Activated effector memory CD4-positive, alpha-beta T cell treated with anti-CD3 and anti-CD28 coated beads, Interleukin-2, amount 50 U/mL, for 16 hours (primary cell): ENCODE measurements at regions not wholly inside any gene's neighbourhood (a gene's known extent, or its start where the extent isn't known, plus 50 kb on each side); places are given as distances from the start of the nearest gene placed in this dataset.
"Not testable (repeated sequence)": the region's sequence is repeated elsewhere in the genome, so short reads cannot be mapped to it uniquely, and the experiment has no call there.

Source experiments
- DNase-seq: peaks from one replicate; pipeline ENCODE4 v3.0.0-alpha.2; 2020

GRCh38 chrX:42090395-42090794 lies 167.0 kb upstream of the CASK start:
- no peak for DNase-seq

GRCh38 chrX:42089031-42089430 lies 165.7 kb upstream of the CASK start:
- DNase-seq = no peak

GRCh38 chrX:42087960-42088359 lies 164.6 kb upstream of the CASK start:
- DNase-seq = no peak

GRCh38 chrX:42085836-42086235 lies 162.5 kb upstream of the CASK start:
- DNase-seq = no peak

- DNase-seq = no peak
These were observed 156.6 kb upstream of the CASK start for GRCh38 chrX:42079968-42080367.

- DNase-seq = no peak
These were observed 154.3 kb upstream of the CASK start for GRCh38 chrX:42077675-42078074.

GRCh38 chrX:42075032-42075431 lies 151.7 kb upstream of the CASK start:
- DNase-seq = peak; percentile 57

GRCh38 chrX:42073448-42073847 lies 150.1 kb upstream of the CASK start:
- no peak for DNase-seq

GRCh38 chrX:42070866-42071265 lies 147.5 kb upstream of the CASK start:
- no peak for DNase-seq

GRCh38 chrX:42054256-42054655 lies 130.9 kb upstream of the CASK start:
- no peak for DNase-seq

GRCh38 chrX:42050345-42050744 lies 127.0 kb upstream of the CASK start:
- DNase-seq = no peak

- no peak for DNase-seq
These were observed 124.5 kb upstream of the CASK start for GRCh38 chrX:42047886-42048285.

- DNase-seq = no peak
These were observed 104.8 kb upstream of the CASK start for GRCh38 chrX:42028109-42028508.

- DNase-seq = no peak
These were observed 104.1 kb upstream of the CASK start for GRCh38 chrX:42027367-42028000.

GRCh38 chrX:42025861-42026260 lies 102.5 kb upstream of the CASK start:
- no peak for DNase-seq

- no peak for DNase-seq
These were observed 99.8 kb upstream of the CASK start for GRCh38 chrX:42023122-42023521.

- no peak for DNase-seq
These were observed 98.8 kb upstream of the CASK start for GRCh38 chrX:42022158-42022557.

GRCh38 chrX:42021058-42021457 lies 97.7 kb upstream of the CASK start:
- no peak for DNase-seq

GRCh38 chrX:42020225-42020624 lies 96.9 kb upstream of the CASK start:
- no peak for DNase-seq

- no peak for DNase-seq
These were observed 94.6 kb upstream of the CASK start for GRCh38 chrX:42017971-42018370.

GRCh38 chrX:42000836-42001235 lies 77.5 kb upstream of the CASK start:
- DNase-seq = no peak

- no peak for DNase-seq
These were observed 61.3 kb upstream of the CASK start for GRCh38 chrX:41984628-41985027.

- DNase-seq = no peak
These were observed 59.6 kb upstream of the CASK start for GRCh38 chrX:41982953-41983352.

- DNase-seq = no peak
These were observed 58.2 kb upstream of the CASK start for GRCh38 chrX:41981481-41982013.

- DNase-seq = not testable (repeated sequence)
These were observed 51.3 kb upstream of the CASK start for GRCh38 chrX:41974677-41975076.
